HG03520 (cell line): ENCODE measurements at regions not wholly inside any gene's neighbourhood (a gene's known extent, or its start where the extent isn't known, plus 50 kb on each side); places are given as distances from the start of the nearest gene placed in this dataset.

Experiments used
- ATAC-seq: cut with Tn5 transposase; IDR thresholded peaks from one replicate; pipeline ENCODE4 v1.9.1; 2021; ENCODE audit warnings: mild to moderate bottlenecking, moderate library complexity; ENCODE audit not compliant: unreplicated experiment

- no peak for ATAC-seq
Observed at GRCh38 chr5:98570661-98571191, 202.7 kb upstream of the RGMB start.

- ATAC-seq, result no peak
Observed at GRCh38 chr5:98573834-98574320, 199.6 kb upstream of the RGMB start.

GRCh38 chr5:98576275-98576674, 197.2 kb upstream of the RGMB start:
- no peak for ATAC-seq

- no peak for ATAC-seq
Observed at GRCh38 chr5:98578438-98578837, 195.0 kb upstream of the RGMB start.

- ATAC-seq, result no peak
Observed at GRCh38 chr5:98581112-98581997, 192.1 kb upstream of the RGMB start.

- no peak for ATAC-seq
Observed at GRCh38 chr5:98583586-98583985, 189.9 kb upstream of the RGMB start.

GRCh38 chr5:98585661-98586310, 187.7 kb upstream of the RGMB start:
- ATAC-seq, result no peak

GRCh38 chr5:98586581-98586980, 186.9 kb upstream of the RGMB start:
- ATAC-seq, result no peak

GRCh38 chr5:98587166-98587565, 186.3 kb upstream of the RGMB start:
- ATAC-seq, result no peak

- ATAC-seq, result no peak
Observed at GRCh38 chr5:98588215-98588614, 185.2 kb upstream of the RGMB start.

- ATAC-seq, result no peak
Observed at GRCh38 chr5:98593418-98593817, 180.0 kb upstream of the RGMB start.

GRCh38 chr5:98594098-98594497, 179.4 kb upstream of the RGMB start:
- ATAC-seq, result no peak

GRCh38 chr5:98599016-98599415, 174.4 kb upstream of the RGMB start:
- no peak for ATAC-seq

- no peak for ATAC-seq
Observed at GRCh38 chr5:98602534-98603112, 170.8 kb upstream of the RGMB start.

- ATAC-seq, result no peak
Observed at GRCh38 chr5:98603456-98603855, 170.0 kb upstream of the RGMB start.

GRCh38 chr5:98604301-98604700, 169.2 kb upstream of the RGMB start:
- no peak for ATAC-seq

- no peak for ATAC-seq
Observed at GRCh38 chr5:98604721-98605425, 168.6 kb upstream of the RGMB start.

GRCh38 chr5:98605426-98605825, 168.0 kb upstream of the RGMB start:
- ATAC-seq, result no peak

GRCh38 chr5:98606961-98607360, 166.5 kb upstream of the RGMB start:
- no peak for ATAC-seq

GRCh38 chr5:98608052-98608451, 165.4 kb upstream of the RGMB start:
- no peak for ATAC-seq

GRCh38 chr5:98614341-98614740, 159.1 kb upstream of the RGMB start:
- no peak for ATAC-seq
